IMR-90 (cell line): ENCODE measurements at regions not wholly inside any gene's neighbourhood (a gene's known extent, or its start where the extent isn't known, plus 50 kb on each side); places are given as distances from the start of the nearest gene placed in this dataset.

ENCODE experiments used
- ATAC-seq: fragments of 200-7000 bp; cut with Tn5 transposase; 2 replicates; pipeline ENCODE4 v1.9.1; 2020; ENCODE audit warnings: low read depth, mild to moderate bottlenecking, moderate library complexity
- BruUV-seq: library from RNA; stranded (reverse); fragments of 400-500 nt; replicated peaks from 2 replicates; lab custom pipeline; 2021; lab: Mats Ljungman, UMichigan
- CTCF ChIA-PET: fragments of 300-600 bp; formaldehyde crosslinking; extraction: SDS; loops from one replicate; lab custom pipeline; 2021; ENCODE audit warnings: antibody characterized with exemption; lab: Yijun Ruan, JAX
- POLR2A ChIA-PET: fragments of 300-600 bp; sonication (Branson Sonifier 250); formaldehyde crosslinking; loops from one replicate; lab custom pipeline; 2022; ENCODE audit warnings: antibody characterized with exemption; ENCODE audit not compliant: unreplicated experiment; lab: Charles Lee
- DNase-seq: peaks from one replicate; pipeline ENCODE4 v3.0.0; 2013
- H2AFZ ChIP-seq: replicated peaks from 2 replicates; pipeline ENCODE3; 2013; ENCODE audit warnings: low read length, mild to moderate bottlenecking; ENCODE audit not compliant: poor library complexity
- H2AK5ac ChIP-seq: 2 replicates; pipeline ENCODE4 v1.6.1; 2013; ENCODE audit warnings: low read depth, low read length, inconsistent platforms
- H2AK9ac ChIP-seq: replicated peaks from 2 replicates; pipeline ENCODE3; 2013; ENCODE audit warnings: mild to moderate bottlenecking, low read depth, low read length, moderate library complexity; ENCODE audit not compliant: poor library complexity
- H2BK120ac ChIP-seq: 2 replicates; pipeline ENCODE4 v1.6.1; 2013; ENCODE audit warnings: low read depth, low read length, inconsistent platforms
- H2BK15ac ChIP-seq: 3 replicates; pipeline ENCODE4 v1.6.1; 2013; ENCODE audit warnings: low read depth, low read length, inconsistent platforms
- H2BK20ac ChIP-seq: 2 replicates; pipeline ENCODE4 v1.6.1; 2013; ENCODE audit warnings: low read depth, mild to moderate bottlenecking, inconsistent platforms, low read length, moderate library complexity
- H2BK5ac ChIP-seq: 2 replicates; pipeline ENCODE4 v1.6.1; 2013; ENCODE audit warnings: mild to moderate bottlenecking, low read depth, low read length, inconsistent platforms; ENCODE audit not compliant: poor library complexity, severe bottlenecking
- H3K14ac ChIP-seq: replicated peaks from 2 replicates; pipeline ENCODE4 v1.6.1; 2013; ENCODE audit warnings: low read depth, low read length, inconsistent platforms
- H3K18ac ChIP-seq: 2 replicates; pipeline ENCODE4 v1.6.1; 2013; ENCODE audit warnings: low read depth, low read length, control low read depth
- H3K23ac ChIP-seq: 2 replicates; pipeline ENCODE4 v1.6.1; 2013; ENCODE audit warnings: low read depth, low read length, inconsistent platforms
- H3K27ac ChIP-seq: 2 replicates; pipeline ENCODE4 v1.5.1; 2013; ENCODE audit warnings: mild to moderate bottlenecking, control low read depth, low read length; ENCODE audit not compliant: insufficient read depth
- H3K27me3 ChIP-seq: 2 replicates; pipeline ENCODE4 v1.6.1; 2013; ENCODE audit warnings: low read length; ENCODE audit not compliant: control insufficient read depth, insufficient read depth
- H3K36me3 ChIP-seq: 2 replicates; pipeline ENCODE4 v1.6.1; 2013; ENCODE audit warnings: low read length, mixed read lengths; ENCODE audit not compliant: control insufficient read depth, insufficient read depth
- H3K4ac ChIP-seq: 2 replicates; pipeline ENCODE4 v1.6.1; 2013; ENCODE audit warnings: low read depth, low read length, inconsistent platforms
- H3K4me1 ChIP-seq: 2 replicates; pipeline ENCODE4 v1.6.1; 2013; ENCODE audit warnings: low read length, mixed read lengths; ENCODE audit not compliant: control insufficient read depth, insufficient read depth
- H3K4me2 ChIP-seq: 2 replicates; pipeline ENCODE4 v1.6.1; 2013; ENCODE audit warnings: low read depth, mild to moderate bottlenecking, control low read depth, low read length, moderate library complexity
- H3K4me3 ChIP-seq: 2 replicates; pipeline ENCODE4 v1.5.1; 2013; ENCODE audit warnings: low read depth, mild to moderate bottlenecking, control low read depth, low read length, moderate library complexity; ENCODE audit not compliant: insufficient read depth
- H3K56ac ChIP-seq: 2 replicates; pipeline ENCODE4 v1.6.1; 2013; ENCODE audit warnings: low read length, inconsistent platforms; ENCODE audit not compliant: insufficient read depth; ENCODE audit errors: extremely low read depth
- H3K79me1 ChIP-seq, 2 experiments: 2 replicates each; pipeline ENCODE4 v1.6.1; 2013; ENCODE audit warnings: low read length in 2 of 2, inconsistent platforms in 1 of 2, low read depth in 1 of 2
- H3K9ac ChIP-seq: 2 replicates; pipeline ENCODE4 v1.6.1; 2013; ENCODE audit warnings: low read depth, low read length, control low read depth
- H3K9me1 ChIP-seq: 2 replicates; pipeline ENCODE4 v1.6.1; 2013; ENCODE audit warnings: low read length, inconsistent platforms; ENCODE audit not compliant: insufficient read depth
- H3K9me3 ChIP-seq: 2 replicates; pipeline ENCODE4 v1.6.1; 2013; ENCODE audit warnings: low read length; ENCODE audit not compliant: control insufficient read depth, insufficient read depth
- H4K20me1 ChIP-seq: 2 replicates; pipeline ENCODE4 v1.6.1; 2013; ENCODE audit warnings: low read length, inconsistent platforms; ENCODE audit not compliant: insufficient read depth
- H4K5ac ChIP-seq: 2 replicates; pipeline ENCODE4 v1.6.1; 2013; ENCODE audit warnings: mild to moderate bottlenecking, low read depth, low read length, control low read depth
- H4K8ac ChIP-seq, 2 experiments: 2 replicates each; pipeline ENCODE4 v1.6.1; 2013; ENCODE audit warnings: low read depth in 2 of 2, low read length in 2 of 2, control low read depth in 1 of 2, inconsistent platforms in 1 of 2
- H4K91ac ChIP-seq: 2 replicates; pipeline ENCODE4 v1.6.1; 2013; ENCODE audit warnings: low read depth, low read length, inconsistent platforms; ENCODE audit not compliant: insufficient read depth
- BHLHE40 ChIP-seq: fragments of 150-350 bp; IDR thresholded peaks from 2 replicates; pipeline ENCODE4 v1.6.1; 2016; ENCODE audit warnings: mild to moderate bottlenecking, low read depth, low read length
- CEBPB ChIP-seq: IDR thresholded peaks from 2 replicates; pipeline ENCODE4 v1.6.1; 2012; ENCODE audit warnings: low read depth, low read length, improper control_type of control experiment
- CHD1 ChIP-seq: IDR thresholded peaks from 2 replicates; pipeline ENCODE4 v1.6.1; 2012; ENCODE audit warnings: low read depth, low read length, improper control_type of control experiment
- CTCF ChIP-seq: conservative IDR thresholded peaks from 2 replicates; pipeline ENCODE4 v1.5.1; 2012; ENCODE audit warnings: mild to moderate bottlenecking, low read depth, low read length, improper control_type of control experiment
- MAFK ChIP-seq: IDR thresholded peaks from 2 replicates; pipeline ENCODE4 v1.6.1; 2012; ENCODE audit warnings: low read depth, low read length, improper control_type of control experiment
- MAZ ChIP-seq: IDR thresholded peaks from 2 replicates; pipeline ENCODE4 v1.6.1; 2012; ENCODE audit warnings: low read depth, mild to moderate bottlenecking, low read length, improper control_type of control experiment, moderate library complexity, borderline replicate concordance
- MXI1 ChIP-seq: IDR thresholded peaks from 2 replicates; pipeline ENCODE4 v1.6.1; 2012; ENCODE audit warnings: low read depth, mild to moderate bottlenecking, low read length, moderate library complexity, borderline replicate concordance
- RAD21 ChIP-seq: IDR thresholded peaks from 2 replicates; pipeline ENCODE4 v1.6.1; 2012; ENCODE audit warnings: low read length, improper control_type of control experiment
- RCOR1 ChIP-seq: IDR thresholded peaks from 2 replicates; pipeline ENCODE4 v1.6.1; 2012; ENCODE audit warnings: mild to moderate bottlenecking, low read length, improper control_type of control experiment; ENCODE audit not compliant: insufficient replicate concordance
- RFX5 ChIP-seq: IDR thresholded peaks from 2 replicates; pipeline ENCODE4 v1.8.0; 2012; ENCODE audit warnings: low read depth, mild to moderate bottlenecking, low read length, moderate library complexity
- SMC3 ChIP-seq: fragments of 150-350 bp; IDR thresholded peaks from 2 replicates; pipeline ENCODE4 v1.6.1; 2016; ENCODE audit warnings: low read depth, mild to moderate bottlenecking, antibody characterized with exemption, low read length, moderate library complexity
- USF2 ChIP-seq: fragments of 150-350 bp; IDR thresholded peaks from 2 replicates; pipeline ENCODE4 v1.6.1; 2017; ENCODE audit warnings: mild to moderate bottlenecking, antibody characterized with exemption, low read length, low read depth
- WGBS, 2 experiments: methylation state at CpG; one replicate each; pipeline versions ENCODE4 v1.1.5 to v1.1.7; 2013; ENCODE audit warnings: missing lambda C conversion rate in 2 of 2; ENCODE audit not compliant: insufficient read length in 1 of 2; ENCODE audit errors: extremely low coverage in 2 of 2; 5-methylcytosine and 5-hydroxymethylcytosine counted together
- dilution Hi-C: fragments of 300-500 bp; cut with HindIII; formaldehyde crosslinking; loops from one replicate; pipeline ENCODE4 v1.14.3; 2018; ENCODE audit warnings: low sequenced_read_pairs; ENCODE audit not compliant: unreplicated experiment
- in situ Hi-C: fragments of 300-500 bp; cut with MboI; formaldehyde crosslinking; loops from 3 replicates; pipeline ENCODE4 v1.14.3; 2019; ENCODE audit warnings: low sequenced_read_pairs, inconsistent platforms, mixed read lengths
- intact Hi-C: fragments of 100-400 bp; cut with micrococcal nuclease; formaldehyde crosslinking; loops from 2 replicates; pipeline ENCODE4 v1.10.0; 2022

GRCh38 chr2:67652679-67653078 is 255.5 kb downstream of the ETAA1 start:
- peaks cover 4% of the 10 kb centered on the region for H3K9me1 ChIP-seq
- peak overlapping the region; percentile 65 for H3K4ac ChIP-seq
- in situ Hi-C loops = no loop called here
- no peak overlapping the region for H4K5ac ChIP-seq
- no peak overlapping the region for H3K27ac ChIP-seq
- H3K9ac ChIP-seq = no peak overlapping the region
- ATAC-seq = no peak
- H4K20me1 ChIP-seq = no peaks in the 10 kb centered on the region
- no peak overlapping the region for H3K56ac ChIP-seq
- H3K23ac ChIP-seq = no peak overlapping the region
- no peak overlapping the region for H3K18ac ChIP-seq
- H3K4me1 ChIP-seq = peaks cover 11% of the 10 kb centered on the region
- no TSS peak for BruUV-seq
- H3K9me3 ChIP-seq = no peaks in the 10 kb centered on the region
- no peak overlapping the region for H3K4me2 ChIP-seq
- ChIA-PET CTCF (no interaction called here), POLR2A (no interaction called here)
- 0 out of 2 replicates have a peak overlapping the region, but pooled peaks have one; percentile 15 for H3K14ac ChIP-seq
- H2AFZ ChIP-seq = no peak overlapping the region
- intact Hi-C loops = loop anchor here (5.0 kb wide), 2 partner anchors 150 to 1205 kb away; no protein-coding TSS in a partner anchor
- no peak overlapping the region for H3K4me3 ChIP-seq
- peak overlapping the region; percentile 10; the same call in 1 of the 2 replicates for H2BK20ac ChIP-seq
- dilution Hi-C loops = no loop called here
- H2BK15ac ChIP-seq = peak overlapping the region; percentile 39; the same call in 1 of the 3 replicates
- no peak for DNase-seq
- H2BK120ac ChIP-seq = peak overlapping the region; percentile 21; the same call in 1 of the 2 replicates
- H4K8ac ChIP-seq = no peak overlapping the region
- H3K36me3 ChIP-seq = no peaks in the 10 kb centered on the region
- H2AK5ac ChIP-seq = peak overlapping the region; percentile 8; the same call in 1 of the 2 replicates
- no peaks in the 10 kb centered on the region for H3K27me3 ChIP-seq
- H2AK9ac ChIP-seq = no peak overlapping the region
- H3K79me1 ChIP-seq = peaks cover 0 to 11% of the 10 kb centered on the region in 2 experiments; a peak in 2 of 4 replicates
- H2BK5ac ChIP-seq = no peak overlapping the region
- TF ChIP-seq CTCF (no peak), MAZ (no peak), CHD1 (no peak), MXI1 (no peak), CEBPB (no peak), MAFK (no peak), SMC3 (no peak), USF2 (no peak), RCOR1 (no peak), RFX5 (no peak), BHLHE40 (no peak), RAD21 (no peak)
- no CpG with 5 or more reads among the region's 1 CpG for WGBS, 2 experiments
- 0 out of 2 replicates have a peak overlapping the region, but pooled peaks have one; percentile 12 for H4K91ac ChIP-seq
